Astrocyte (in vitro differentiated cells and primary cell): ENCODE measurements at regions not wholly inside any gene's neighbourhood (a gene's known extent, or its start where the extent isn't known, plus 50 kb on each side); places are given as distances from the start of the nearest gene placed in this dataset.

ENCODE experiments used
- CTCF ChIP-seq: IDR thresholded peaks from 2 replicates; pipeline ENCODE4 v1.5.1; 2011; ENCODE audit warnings: low read depth, mild to moderate bottlenecking, inconsistent platforms, low read length, moderate library complexity; ENCODE audit not compliant: insufficient read depth
- EZH2 ChIP-seq: IDR thresholded peaks from 2 replicates; pipeline ENCODE4 v1.6.1; 2012; ENCODE audit warnings: mild to moderate bottlenecking, low read length, inconsistent platforms; ENCODE audit not compliant: insufficient read depth

DNA sequence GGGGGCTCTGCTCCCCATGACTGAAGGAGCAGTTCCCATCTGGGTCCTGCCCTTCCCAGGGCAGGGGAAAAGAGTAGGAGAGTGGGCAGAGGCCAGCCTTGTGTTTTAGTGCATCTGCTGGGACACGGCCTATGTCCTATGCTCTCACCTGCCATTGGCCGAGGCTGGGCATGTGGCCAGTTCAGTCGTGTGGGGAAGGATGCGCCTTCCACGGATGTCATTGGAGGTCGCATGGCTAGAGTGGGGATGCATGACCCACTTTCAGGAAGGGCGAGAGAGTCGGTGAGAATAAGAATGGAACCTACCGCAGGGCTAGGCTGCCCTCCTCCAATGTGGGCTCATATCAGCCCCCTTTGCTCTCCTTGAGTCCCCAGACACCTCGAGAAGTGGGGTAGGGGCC lies 70.9 kb upstream of the HAAO start:
- no peak for TF ChIP-seq CTCF
- no peak for TF ChIP-seq EZH2
